ENCODE measurements at regions not wholly inside any gene's neighbourhood (a gene's known extent, or its start where the extent isn't known, plus 50 kb on each side); places are given as distances from the start of the nearest gene placed in this dataset.
A peak's percentile ranks its signal among the peaks of the same experiment; 100 is the strongest.

DNA sequence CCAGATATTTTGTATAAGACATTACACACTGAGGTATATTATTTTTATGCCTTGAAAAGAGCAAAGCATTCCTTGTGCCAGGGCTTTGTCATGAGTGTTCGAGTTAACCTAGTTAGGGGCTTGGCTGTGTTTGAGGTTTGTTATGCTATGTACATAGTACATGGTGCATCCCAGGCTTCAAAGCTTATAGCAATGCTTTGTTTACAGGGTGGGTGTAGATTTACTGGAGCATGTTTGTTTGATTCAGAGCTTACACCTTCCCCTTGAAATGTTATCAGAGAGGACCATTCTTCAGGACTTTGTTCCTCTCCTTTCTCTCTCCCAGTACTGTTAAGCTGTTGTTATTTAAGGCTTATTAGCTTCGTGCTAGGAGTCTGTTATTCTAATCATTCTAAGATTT, 738.7 kb upstream of the LRRTM4 start (continued):
- TF ChIP-seq SSRP1 (CRISPR knock-in tag; IDR thresholded peaks at IDR 0.05) = peak; percentile 76; the same call in 1 of the 2 replicates
- TF ChIP-seq ZNF790 (CRISPR knock-in tag; IDR thresholded peaks at IDR 0.05; ENCODE audit: borderline replicate concordance) = no peak
- no peak for TF ChIP-seq FLYWCH1 (CRISPR knock-in tag; IDR thresholded peaks at IDR 0.05)
- TF ChIP-seq, protein P1, sequence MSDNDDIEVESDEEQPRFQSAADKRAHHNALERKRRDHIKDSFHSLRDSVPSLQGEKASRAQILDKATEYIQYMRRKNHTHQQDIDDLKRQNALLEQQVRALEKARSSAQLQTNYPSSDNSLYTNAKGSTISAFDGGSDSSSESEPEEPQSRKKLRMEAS (IDR thresholded peaks at IDR 0.05) = no peak
- peak in 1 of 2 experiments; percentile 36; a peak in 1 of 4 replicates for TF ChIP-seq NR2F1 (CRISPR knock-in tag; IDR thresholded peaks at IDR 0.05)
- TF ChIP-seq KDM5A (IDR thresholded peaks at IDR 0.05; ENCODE audit: borderline replicate concordance, low read length) = 0 out of 2 replicates have a peak, but pooled peaks have one; percentile 25
- TF ChIP-seq, protein P2, sequence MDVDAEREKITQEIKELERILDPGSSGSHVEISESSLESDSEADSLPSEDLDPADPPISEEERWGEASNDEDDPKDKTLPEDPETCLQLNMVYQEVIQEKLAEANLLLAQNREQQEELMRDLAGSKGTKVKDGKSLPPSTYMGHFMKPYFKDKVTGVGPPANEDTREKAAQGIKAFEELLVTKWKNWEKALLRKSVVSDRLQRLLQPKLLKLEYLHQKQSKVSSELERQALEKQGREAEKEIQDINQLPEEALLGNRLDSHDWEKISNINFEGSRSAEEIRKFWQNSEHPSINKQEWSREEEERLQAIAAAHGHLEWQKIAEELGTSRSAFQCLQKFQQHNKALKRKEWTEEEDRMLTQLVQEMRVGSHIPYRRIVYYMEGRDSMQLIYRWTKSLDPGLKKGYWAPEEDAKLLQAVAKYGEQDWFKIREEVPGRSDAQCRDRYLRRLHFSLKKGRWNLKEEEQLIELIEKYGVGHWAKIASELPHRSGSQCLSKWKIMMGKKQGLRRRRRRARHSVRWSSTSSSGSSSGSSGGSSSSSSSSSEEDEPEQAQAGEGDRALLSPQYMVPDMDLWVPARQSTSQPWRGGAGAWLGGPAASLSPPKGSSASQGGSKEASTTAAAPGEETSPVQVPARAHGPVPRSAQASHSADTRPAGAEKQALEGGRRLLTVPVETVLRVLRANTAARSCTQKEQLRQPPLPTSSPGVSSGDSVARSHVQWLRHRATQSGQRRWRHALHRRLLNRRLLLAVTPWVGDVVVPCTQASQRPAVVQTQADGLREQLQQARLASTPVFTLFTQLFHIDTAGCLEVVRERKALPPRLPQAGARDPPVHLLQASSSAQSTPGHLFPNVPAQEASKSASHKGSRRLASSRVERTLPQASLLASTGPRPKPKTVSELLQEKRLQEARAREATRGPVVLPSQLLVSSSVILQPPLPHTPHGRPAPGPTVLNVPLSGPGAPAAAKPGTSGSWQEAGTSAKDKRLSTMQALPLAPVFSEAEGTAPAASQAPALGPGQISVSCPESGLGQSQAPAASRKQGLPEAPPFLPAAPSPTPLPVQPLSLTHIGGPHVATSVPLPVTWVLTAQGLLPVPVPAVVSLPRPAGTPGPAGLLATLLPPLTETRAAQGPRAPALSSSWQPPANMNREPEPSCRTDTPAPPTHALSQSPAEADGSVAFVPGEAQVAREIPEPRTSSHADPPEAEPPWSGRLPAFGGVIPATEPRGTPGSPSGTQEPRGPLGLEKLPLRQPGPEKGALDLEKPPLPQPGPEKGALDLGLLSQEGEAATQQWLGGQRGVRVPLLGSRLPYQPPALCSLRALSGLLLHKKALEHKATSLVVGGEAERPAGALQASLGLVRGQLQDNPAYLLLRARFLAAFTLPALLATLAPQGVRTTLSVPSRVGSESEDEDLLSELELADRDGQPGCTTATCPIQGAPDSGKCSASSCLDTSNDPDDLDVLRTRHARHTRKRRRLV (CRISPR knock-in tag; IDR thresholded peaks at IDR 0.05) = no peak
- no peak for TF ChIP-seq THYN1 (CRISPR knock-in tag; IDR thresholded peaks at IDR 0.05; ENCODE audit: borderline replicate concordance, low read depth)
- TF ChIP-seq ETV5 (CRISPR knock-in tag; IDR thresholded peaks at IDR 0.05; ENCODE audit: borderline replicate concordance) = no peak; the same call in 1 of the 2 replicates
- TF ChIP-seq MIER2 (CRISPR knock-in tag; IDR thresholded peaks at IDR 0.05) = 0 out of 2 replicates have a peak, but pooled peaks have one; percentile 25
- no peak for TF ChIP-seq ZNF224 (CRISPR knock-in tag; IDR thresholded peaks at IDR 0.05)
- TF ChIP-seq ZNF569 (CRISPR knock-in tag; IDR thresholded peaks at IDR 0.05; ENCODE audit: borderline replicate concordance) = no peak
- no peak for TF ChIP-seq RFX3 (CRISPR knock-in tag; IDR thresholded peaks at IDR 0.05)
- peak; percentile 57; the same call in 1 of the 2 replicates for TF ChIP-seq KDM4B (CRISPR knock-in tag; IDR thresholded peaks at IDR 0.05)
- TF ChIP-seq, protein P3, sequence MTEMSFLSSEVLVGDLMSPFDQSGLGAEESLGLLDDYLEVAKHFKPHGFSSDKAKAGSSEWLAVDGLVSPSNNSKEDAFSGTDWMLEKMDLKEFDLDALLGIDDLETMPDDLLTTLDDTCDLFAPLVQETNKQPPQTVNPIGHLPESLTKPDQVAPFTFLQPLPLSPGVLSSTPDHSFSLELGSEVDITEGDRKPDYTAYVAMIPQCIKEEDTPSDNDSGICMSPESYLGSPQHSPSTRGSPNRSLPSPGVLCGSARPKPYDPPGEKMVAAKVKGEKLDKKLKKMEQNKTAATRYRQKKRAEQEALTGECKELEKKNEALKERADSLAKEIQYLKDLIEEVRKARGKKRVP (CRISPR knock-in tag; IDR thresholded peaks at IDR 0.05) = no peak
- no peak for TF ChIP-seq BORCS8-MEF2B (CRISPR knock-in tag; IDR thresholded peaks at IDR 0.05)
- no peak for TF ChIP-seq NR3C1 (CRISPR knock-in tag; IDR thresholded peaks at IDR 0.05)
- no peak for TF ChIP-seq DNMT3B (CRISPR knock-in tag; conservative IDR thresholded peaks at IDR 0.05)
- TF ChIP-seq, protein P4, sequence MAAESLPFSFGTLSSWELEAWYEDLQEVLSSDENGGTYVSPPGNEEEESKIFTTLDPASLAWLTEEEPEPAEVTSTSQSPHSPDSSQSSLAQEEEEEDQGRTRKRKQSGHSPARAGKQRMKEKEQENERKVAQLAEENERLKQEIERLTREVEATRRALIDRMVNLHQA (CRISPR knock-in tag; IDR thresholded peaks at IDR 0.05) = no peak
- TF ChIP-seq DMAP1 (CRISPR knock-in tag; IDR thresholded peaks at IDR 0.05) = no peak
- TF ChIP-seq, protein P5, sequence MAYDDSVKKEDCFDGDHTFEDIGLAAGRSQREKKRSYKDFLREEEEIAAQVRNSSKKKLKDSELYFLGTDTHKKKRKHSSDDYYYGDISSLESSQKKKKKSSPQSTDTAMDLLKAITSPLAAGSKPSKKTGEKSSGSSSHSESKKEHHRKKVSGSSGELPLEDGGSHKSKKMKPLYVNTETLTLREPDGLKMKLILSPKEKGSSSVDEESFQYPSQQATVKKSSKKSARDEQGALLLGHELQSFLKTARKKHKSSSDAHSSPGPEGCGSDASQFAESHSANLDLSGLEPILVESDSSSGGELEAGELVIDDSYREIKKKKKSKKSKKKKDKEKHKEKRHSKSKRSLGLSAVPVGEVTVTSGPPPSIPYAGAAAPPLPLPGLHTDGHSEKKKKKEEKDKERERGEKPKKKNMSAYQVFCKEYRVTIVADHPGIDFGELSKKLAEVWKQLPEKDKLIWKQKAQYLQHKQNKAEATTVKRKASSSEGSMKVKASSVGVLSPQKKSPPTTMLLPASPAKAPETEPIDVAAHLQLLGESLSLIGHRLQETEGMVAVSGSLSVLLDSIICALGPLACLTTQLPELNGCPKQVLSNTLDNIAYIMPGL (CRISPR knock-in tag; IDR thresholded peaks at IDR 0.05; ENCODE audit: borderline replicate concordance in 1 of 2, low read depth in 1 of 2) = no peak
- TF ChIP-seq MAF1 (CRISPR knock-in tag; IDR thresholded peaks at IDR 0.05; ENCODE audit: borderline replicate concordance) = no peak
- no peak for TF ChIP-seq JDP2 (CRISPR knock-in tag; IDR thresholded peaks at IDR 0.05; ENCODE audit: borderline replicate concordance)

Measured in HepG2 (cell line).